ENCODE measurements at regions not wholly inside any gene's neighbourhood (a gene's known extent, or its start where the extent isn't known, plus 50 kb on each side); places are given as distances from the start of the nearest gene placed in this dataset.

DNA sequence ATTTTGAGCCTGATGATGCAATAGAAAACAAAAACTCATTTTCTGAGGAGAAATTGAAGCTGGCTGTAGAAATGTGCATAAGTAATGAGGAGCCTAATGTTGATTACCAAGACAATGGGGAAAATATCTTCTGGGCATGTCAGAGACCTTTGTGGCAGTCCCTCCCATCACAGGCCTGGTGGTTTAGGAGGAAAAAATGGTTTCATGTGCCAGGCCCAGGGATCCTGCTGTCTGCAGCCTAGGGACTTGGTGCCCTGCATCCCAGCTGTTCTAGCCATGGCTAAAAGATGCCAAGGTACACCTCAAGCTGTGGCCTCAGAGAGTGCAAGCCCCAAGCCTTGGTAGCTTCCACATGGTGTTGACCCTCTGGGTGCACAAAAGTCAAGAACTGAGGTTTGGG is 128.7 kb upstream of the ARHGEF9 start:
- no peak for DNase-seq
- no peaks in the 10 kb centered on the region for H3K9me3 ChIP-seq
- intact Hi-C loops (cut with DNase I; ENCODE audit: low total_unique reads), result no loop called here
- H3K27ac ChIP-seq, result no peak overlapping the region
- H3K27me3 ChIP-seq, result no peaks in the 10 kb centered on the region
- H3K4me3 ChIP-seq, result no peak overlapping the region
- TF ChIP-seq, protein P1, sequence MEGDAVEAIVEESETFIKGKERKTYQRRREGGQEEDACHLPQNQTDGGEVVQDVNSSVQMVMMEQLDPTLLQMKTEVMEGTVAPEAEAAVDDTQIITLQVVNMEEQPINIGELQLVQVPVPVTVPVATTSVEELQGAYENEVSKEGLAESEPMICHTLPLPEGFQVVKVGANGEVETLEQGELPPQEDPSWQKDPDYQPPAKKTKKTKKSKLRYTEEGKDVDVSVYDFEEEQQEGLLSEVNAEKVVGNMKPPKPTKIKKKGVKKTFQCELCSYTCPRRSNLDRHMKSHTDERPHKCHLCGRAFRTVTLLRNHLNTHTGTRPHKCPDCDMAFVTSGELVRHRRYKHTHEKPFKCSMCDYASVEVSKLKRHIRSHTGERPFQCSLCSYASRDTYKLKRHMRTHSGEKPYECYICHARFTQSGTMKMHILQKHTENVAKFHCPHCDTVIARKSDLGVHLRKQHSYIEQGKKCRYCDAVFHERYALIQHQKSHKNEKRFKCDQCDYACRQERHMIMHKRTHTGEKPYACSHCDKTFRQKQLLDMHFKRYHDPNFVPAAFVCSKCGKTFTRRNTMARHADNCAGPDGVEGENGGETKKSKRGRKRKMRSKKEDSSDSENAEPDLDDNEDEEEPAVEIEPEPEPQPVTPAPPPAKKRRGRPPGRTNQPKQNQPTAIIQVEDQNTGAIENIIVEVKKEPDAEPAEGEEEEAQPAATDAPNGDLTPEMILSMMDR (IDR thresholded peaks at IDR 0.05), result no peak
- TF ChIP-seq POLR2A (IDR thresholded peaks at IDR 0.05), result no peak
- H3K36me3 ChIP-seq (ENCODE audit: low read depth, missing control alignments), result no peaks in the 10 kb centered on the region
- no peaks in the 10 kb centered on the region for H3K4me1 ChIP-seq

GRCh38 chrX:63889001-63889400 is 104.0 kb upstream of the ARHGEF9 start:
- TF ChIP-seq, protein P1 (IDR thresholded peaks at IDR 0.05), result no peak
- no peak for TF ChIP-seq POLR2A (IDR thresholded peaks at IDR 0.05)
- DNase-seq, result no peak
- intact Hi-C loops (cut with DNase I; ENCODE audit: low total_unique reads), result no loop called here
- H3K36me3 ChIP-seq (ENCODE audit: low read depth, missing control alignments), result no peaks in the 10 kb centered on the region
- H3K9me3 ChIP-seq, result no peaks in the 10 kb centered on the region
- H3K27ac ChIP-seq, result no peak overlapping the region
- no peaks in the 10 kb centered on the region for H3K4me1 ChIP-seq
- WGBS, 2 donors, result 48 to 59% methylated on average over 2 of the region's 2 CpGs
- H3K27me3 ChIP-seq, result no peaks in the 10 kb centered on the region
- no peak overlapping the region for H3K4me3 ChIP-seq

- Histone ChIP-seq H3K9me3 (no peaks in the 10 kb centered on the region), H3K36me3 (ENCODE audit: low read depth, missing control alignments) (no peaks in the 10 kb centered on the region), H3K27ac (no peak overlapping the region), H3K4me1 (no peaks in the 10 kb centered on the region), H3K4me3 (no peak overlapping the region), H3K27me3 (no peaks in the 10 kb centered on the region)
- intact Hi-C loops (cut with DNase I; ENCODE audit: low total_unique reads), result no loop called here
- 85% methylated on average over 9 of the region's 10 CpGs; no CpG with 5 or more reads in 1 of the 2 donors for WGBS, 2 donors
- TF ChIP-seq POLR2A (IDR thresholded peaks at IDR 0.05), result no peak
- TF ChIP-seq, protein P1 (IDR thresholded peaks at IDR 0.05), result no peak
- DNase-seq, result no peak
These were observed 100.1 kb upstream of the ARHGEF9 start for GRCh38 chrX:63884821-63885790.

DNA sequence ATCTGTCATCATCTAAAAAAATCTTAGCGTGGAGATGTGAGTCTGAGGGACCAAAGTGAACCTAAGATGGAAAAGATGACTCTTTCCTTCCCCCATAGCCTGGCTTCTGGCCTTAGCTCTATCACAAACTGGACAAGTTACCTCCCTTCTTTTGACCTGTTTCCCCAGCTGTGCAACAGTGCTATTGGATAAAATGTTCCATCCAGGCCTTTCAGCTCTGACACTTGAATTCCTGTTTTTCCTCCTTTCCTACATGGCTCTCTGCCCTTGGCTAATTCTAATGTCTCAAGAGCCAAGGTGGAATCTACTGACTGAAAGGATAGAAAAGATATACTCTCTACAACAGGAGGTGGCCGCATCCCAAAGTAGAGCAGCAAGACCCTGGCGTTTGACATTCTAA is 84.5 kb upstream of the ARHGEF9 start:
- no peak for DNase-seq
- H3K4me3 ChIP-seq, result no peak overlapping the region
- intact Hi-C loops (cut with DNase I; ENCODE audit: low total_unique reads), result no loop called here
- no peaks in the 10 kb centered on the region for H3K36me3 ChIP-seq (ENCODE audit: low read depth, missing control alignments)
- WGBS, 2 donors, result 65 to 97% methylated on average over 2 to 3 of the region's 3 CpGs
- H3K9me3 ChIP-seq, result no peaks in the 10 kb centered on the region
- no peaks in the 10 kb centered on the region for H3K4me1 ChIP-seq
- no peaks in the 10 kb centered on the region for H3K27me3 ChIP-seq
- H3K27ac ChIP-seq, result no peak overlapping the region
- TF ChIP-seq, protein P1 (IDR thresholded peaks at IDR 0.05), result no peak
- TF ChIP-seq POLR2A (IDR thresholded peaks at IDR 0.05), result no peak

DNA sequence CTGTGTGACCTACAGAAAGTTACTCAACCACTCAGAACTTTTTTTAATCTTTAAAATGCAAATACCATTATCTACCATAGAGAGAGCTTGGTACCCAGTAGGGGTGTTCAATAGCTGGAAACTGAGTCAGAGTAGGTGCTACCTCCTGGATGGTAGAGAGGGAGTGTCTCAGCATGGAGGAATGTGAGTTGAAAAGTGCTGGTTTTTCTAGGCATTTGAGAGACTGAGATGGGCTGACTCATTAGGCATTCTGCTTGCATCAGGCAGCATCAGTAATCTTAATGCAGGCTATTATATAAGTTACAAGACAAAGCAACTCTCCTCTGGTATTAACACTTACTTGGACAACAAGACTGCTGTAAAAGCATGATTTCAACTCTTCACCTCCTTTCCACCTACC is 70.9 kb upstream of the ARHGEF9 start:
- intact Hi-C loops (cut with DNase I; ENCODE audit: low total_unique reads), result no loop called here
- Histone ChIP-seq H3K4me1 (no peaks in the 10 kb centered on the region), H3K27ac (no peak overlapping the region), H3K9me3 (no peaks in the 10 kb centered on the region), H3K36me3 (ENCODE audit: low read depth, missing control alignments) (no peaks in the 10 kb centered on the region), H3K4me3 (no peak overlapping the region), H3K27me3 (no peaks in the 10 kb centered on the region)
- TF ChIP-seq, protein P1 (IDR thresholded peaks at IDR 0.05), result no peak
- no peak for TF ChIP-seq POLR2A (IDR thresholded peaks at IDR 0.05)
- no peak for DNase-seq
